ENCODE measurements at regions not wholly inside any gene's neighbourhood (a gene's known extent, or its start where the extent isn't known, plus 50 kb on each side); places are given as distances from the start of the nearest gene placed in this dataset.

DNA sequence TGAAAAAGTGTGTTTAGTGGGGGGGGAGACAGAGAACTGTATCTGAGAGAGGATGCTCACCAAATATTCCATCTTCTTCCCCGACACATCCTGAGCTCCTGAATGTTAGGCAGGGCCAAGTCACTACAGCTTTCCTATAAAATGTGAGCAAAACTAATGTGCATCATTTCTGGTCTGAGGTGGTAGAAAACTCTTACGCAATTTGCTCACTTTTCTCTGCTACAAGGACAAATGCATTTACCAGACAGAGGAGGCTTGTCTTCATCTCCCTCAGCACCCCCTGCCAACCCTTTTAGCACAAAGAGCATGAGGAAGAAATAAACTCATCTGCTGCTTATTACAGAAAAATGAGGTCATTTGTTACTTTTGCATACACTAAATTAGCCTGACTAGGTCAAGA is 554.0 kb downstream of the RNF144A start:
- TF ChIP-seq SIN3A (IDR thresholded peaks at IDR 0.05; ENCODE audit: borderline replicate concordance, insufficient read depth, low read length) = no peak
- TF ChIP-seq, protein P1, sequence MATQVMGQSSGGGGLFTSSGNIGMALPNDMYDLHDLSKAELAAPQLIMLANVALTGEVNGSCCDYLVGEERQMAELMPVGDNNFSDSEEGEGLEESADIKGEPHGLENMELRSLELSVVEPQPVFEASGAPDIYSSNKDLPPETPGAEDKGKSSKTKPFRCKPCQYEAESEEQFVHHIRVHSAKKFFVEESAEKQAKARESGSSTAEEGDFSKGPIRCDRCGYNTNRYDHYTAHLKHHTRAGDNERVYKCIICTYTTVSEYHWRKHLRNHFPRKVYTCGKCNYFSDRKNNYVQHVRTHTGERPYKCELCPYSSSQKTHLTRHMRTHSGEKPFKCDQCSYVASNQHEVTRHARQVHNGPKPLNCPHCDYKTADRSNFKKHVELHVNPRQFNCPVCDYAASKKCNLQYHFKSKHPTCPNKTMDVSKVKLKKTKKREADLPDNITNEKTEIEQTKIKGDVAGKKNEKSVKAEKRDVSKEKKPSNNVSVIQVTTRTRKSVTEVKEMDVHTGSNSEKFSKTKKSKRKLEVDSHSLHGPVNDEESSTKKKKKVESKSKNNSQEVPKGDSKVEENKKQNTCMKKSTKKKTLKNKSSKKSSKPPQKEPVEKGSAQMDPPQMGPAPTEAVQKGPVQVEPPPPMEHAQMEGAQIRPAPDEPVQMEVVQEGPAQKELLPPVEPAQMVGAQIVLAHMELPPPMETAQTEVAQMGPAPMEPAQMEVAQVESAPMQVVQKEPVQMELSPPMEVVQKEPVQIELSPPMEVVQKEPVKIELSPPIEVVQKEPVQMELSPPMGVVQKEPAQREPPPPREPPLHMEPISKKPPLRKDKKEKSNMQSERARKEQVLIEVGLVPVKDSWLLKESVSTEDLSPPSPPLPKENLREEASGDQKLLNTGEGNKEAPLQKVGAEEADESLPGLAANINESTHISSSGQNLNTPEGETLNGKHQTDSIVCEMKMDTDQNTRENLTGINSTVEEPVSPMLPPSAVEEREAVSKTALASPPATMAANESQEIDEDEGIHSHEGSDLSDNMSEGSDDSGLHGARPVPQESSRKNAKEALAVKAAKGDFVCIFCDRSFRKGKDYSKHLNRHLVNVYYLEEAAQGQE (IDR thresholded peaks at IDR 0.05; ENCODE audit: insufficient read depth in 1 of 2, low read depth in 2 of 2, low read length in 2 of 2) = no peak
- no peak for TF ChIP-seq POLR2AphosphoS5 (IDR thresholded peaks at IDR 0.05; ENCODE audit: low read depth, low read length)
- TF ChIP-seq TAF1 (IDR thresholded peaks at IDR 0.05; ENCODE audit: borderline replicate concordance, insufficient read depth, low read length) = no peak
